ENCODE measurements at regions not wholly inside any gene's neighbourhood (a gene's known extent, or its start where the extent isn't known, plus 50 kb on each side); places are given as distances from the start of the nearest gene placed in this dataset.

GRCh38 chr7:19373334-19373733 is 228.1 kb upstream of the FERD3L start:
- TF ChIP-seq E2F6 (IDR thresholded peaks at IDR 0.05) (no peak), RBBP5 (IDR thresholded peaks at IDR 0.05; ENCODE audit: borderline replicate concordance, low read depth, low read length) (no peak), CTCF (IDR thresholded peaks at IDR 0.05; ENCODE audit: control extremely low read depth in 1 of 3, insufficient read depth in 1 of 3, low read depth in 1 of 3, low read length in 3 of 3) (no peak), JUN (IDR thresholded peaks at IDR 0.05; ENCODE audit: low read depth, low read length) (no peak), BCL11A (IDR thresholded peaks at IDR 0.05; ENCODE audit: low read depth in 2 of 2, low read length in 2 of 2) (no peak), ATF3 (IDR thresholded peaks at IDR 0.05; ENCODE audit: insufficient read depth, low read depth, low read length) (no peak)

Measured in H1 (cell line).